NCI-H510A (cell line): ENCODE measurements at regions not wholly inside any gene's neighbourhood (a gene's known extent, or its start where the extent isn't known, plus 50 kb on each side); places are given as distances from the start of the nearest gene placed in this dataset.

Experiments used
- DNase-seq: peaks from one replicate; lab custom pipeline; 2025; lab: John Stamatoyannopoulos, UW

GRCh38 chr3:14307656-14308302, 94.6 kb upstream of the SLC6A6 start:
- no peak for DNase-seq

DNA sequence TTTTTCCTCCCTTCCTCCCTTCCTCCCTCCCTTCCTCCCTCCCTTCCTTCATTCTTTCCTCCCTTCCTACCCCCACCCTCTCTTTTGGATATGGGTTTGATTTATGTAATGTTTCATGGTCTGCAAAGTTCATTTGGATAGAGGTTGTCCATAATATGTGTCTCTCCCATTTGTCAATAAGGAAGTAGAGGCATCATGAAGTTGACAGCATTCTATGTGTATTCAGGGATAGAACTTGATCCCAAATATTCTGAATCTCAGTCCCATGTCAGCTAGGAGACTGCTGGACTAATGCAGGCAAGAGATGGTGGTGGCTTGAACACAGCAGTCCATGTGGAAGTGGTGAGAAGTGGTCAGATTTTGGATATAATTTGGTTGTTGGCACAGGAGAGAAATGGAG, 90.7 kb upstream of the SLC6A6 start:
- no peak for DNase-seq

GRCh38 chr3:14312375-14312774, 90.0 kb upstream of the SLC6A6 start:
- no peak for DNase-seq

DNA sequence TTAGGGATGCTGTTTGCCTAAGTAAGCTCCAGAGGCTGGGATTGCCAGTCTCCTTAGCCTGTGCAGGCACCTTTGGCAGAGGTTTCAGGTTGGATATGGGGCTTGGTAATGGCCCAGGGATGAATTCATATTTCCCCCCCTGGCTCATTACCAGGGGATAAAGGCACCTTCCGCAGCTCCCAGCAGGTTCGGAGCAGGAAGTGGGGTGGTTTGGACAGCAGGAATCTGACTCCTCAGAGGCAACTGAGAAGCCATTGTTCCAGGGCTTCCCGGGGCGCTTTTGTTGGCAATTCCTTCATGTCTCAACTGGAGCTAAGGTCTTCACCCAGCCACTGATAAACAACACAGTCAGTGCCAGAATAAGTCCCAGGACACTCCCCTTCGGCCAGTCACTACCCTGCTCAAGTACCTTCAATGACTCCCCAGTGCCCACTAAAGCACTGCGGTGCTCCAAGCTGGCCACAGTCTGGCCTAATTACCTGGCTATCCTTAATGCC, 85.3 kb upstream of the SLC6A6 start:
- DNase-seq = no peak

DNA sequence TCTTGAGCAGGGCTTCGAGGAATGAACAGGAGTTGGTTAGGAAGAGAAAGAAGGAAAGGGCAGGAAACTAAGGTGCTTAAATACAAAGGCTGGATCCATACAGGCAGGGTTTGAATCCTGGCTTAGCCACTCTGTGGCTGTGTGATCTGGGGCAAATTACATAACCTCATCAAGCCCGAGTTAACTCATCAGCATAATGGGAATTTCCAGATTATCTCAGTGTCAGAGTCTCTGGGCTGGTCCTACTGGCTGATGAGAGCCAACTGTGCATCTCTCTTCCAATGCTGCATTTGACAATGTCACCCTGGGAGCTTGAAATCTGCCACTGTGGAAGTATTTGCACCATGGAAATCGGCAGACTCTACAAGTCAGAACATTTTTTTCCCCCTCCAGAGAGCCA, 83.8 kb upstream of the SLC6A6 start:
- DNase-seq = no peak

DNA sequence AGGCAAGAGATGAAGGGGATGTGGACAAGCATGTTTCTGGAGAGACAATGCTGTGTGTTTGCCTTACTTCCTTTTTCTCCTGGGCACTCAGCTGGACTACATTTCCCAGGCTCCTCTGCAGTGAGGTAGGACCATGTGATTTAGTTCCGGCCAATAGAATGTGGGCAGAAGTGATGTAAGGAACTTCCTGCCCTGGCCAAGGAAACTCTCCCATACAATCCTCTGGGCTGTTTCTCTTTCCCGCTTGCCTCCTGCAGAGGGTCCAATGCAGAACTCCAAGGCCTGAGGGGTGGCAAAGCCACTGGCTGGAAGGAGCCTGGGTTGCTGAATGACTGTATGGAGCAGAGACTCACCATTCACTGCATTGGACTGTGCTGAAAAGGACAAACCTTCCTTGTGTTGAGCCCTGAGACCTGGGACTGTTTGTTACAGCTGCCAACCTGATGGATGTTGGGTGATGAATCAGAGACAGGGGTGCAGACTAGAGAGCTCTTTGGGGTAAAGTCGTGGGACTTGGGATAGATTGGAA, 82.7 kb upstream of the SLC6A6 start:
- DNase-seq = no peak

DNA sequence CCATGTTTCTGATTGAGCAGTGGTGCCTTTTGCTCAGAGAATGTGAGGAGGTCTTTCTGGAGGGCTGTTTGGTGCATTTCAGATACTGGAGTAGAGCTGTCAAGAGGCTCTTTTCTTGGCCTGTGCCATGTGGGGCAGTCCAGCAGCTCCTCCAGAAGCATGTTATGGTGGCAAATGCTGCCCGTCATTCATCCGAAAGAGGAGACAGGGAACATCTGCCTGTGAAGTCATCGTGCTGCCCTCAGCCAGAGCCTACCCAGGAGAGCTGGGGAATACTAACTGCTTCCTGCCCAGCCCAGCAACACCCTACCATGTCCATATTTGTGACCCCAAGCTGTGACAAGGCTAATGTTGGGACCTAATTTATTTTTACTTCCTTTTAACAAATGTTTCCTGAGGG, 82.2 kb upstream of the SLC6A6 start:
- no peak for DNase-seq

DNA sequence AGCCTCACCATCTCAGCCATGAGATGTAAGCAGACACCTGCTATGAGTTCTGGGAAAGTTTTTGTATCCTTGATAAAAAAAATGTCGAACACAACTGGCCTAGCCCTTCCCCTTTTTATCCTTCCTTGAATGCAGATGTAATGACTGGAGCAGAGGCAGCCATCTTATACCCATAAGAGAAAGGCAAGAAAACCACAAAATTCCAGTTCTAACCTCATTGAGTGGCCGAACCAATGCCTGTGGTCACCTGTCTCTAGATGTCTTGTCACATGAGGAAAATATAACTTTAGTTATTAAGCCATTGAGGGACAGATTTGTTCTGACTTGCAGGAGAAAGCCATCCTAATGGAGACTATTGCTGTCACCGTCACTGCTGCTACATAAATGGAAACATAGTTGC, 80.4 kb upstream of the SLC6A6 start:
- no peak for DNase-seq

DNA sequence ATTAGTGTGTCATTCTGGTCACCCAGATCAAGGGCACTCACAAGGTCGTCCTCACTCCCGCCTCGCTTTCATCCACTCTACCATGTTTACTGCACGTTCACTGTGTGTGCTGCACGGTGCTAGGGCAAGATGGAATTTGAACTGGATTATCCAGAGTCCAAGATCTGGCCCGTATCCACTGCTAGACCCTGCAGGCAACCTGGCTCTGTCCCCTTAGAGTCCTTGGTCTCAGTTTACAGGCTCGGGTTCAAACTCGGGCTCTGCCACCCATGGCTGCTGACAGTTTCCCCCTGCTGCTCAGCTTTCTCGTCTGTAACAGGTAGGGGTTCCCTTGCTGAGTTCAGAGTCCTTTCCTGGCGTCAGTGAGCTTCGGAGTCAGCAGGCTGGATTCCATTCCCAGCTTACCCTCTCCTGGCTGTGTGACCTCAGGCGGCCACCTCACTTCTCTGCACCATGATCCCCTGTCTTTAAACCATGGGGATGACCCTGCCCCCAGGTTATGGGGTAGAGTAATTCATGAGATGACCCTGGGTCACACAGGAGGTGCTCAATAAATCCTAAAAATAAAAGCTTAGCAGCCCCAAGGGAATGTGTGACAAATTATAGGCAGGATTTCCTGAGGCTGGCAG, 79.6 kb upstream of the SLC6A6 start:
- DNase-seq = no peak

GRCh38 chr3:14323401-14324223, 78.8 kb upstream of the SLC6A6 start:
- DNase-seq = no peak

GRCh38 chr3:14324224-14324944, 78.0 kb upstream of the SLC6A6 start:
- no peak for DNase-seq

DNA sequence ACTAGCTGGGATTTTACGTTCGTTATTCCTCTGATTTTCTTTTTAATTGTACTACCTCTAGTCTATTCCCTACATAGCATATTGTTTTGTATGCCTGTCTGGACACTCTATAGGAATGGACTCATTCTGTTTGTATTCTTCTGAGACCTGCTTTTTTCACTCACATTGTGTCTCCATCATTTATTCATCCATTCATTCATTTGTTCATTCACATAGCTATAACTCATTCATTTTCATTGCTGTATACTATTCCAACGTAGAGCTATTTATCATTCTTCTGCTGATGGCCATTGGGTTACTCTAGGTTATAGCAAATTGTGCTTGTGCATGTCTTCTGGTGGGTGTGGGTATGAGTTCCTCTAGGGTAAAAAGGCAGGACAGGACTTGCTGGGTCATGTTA, 74.0 kb upstream of the SLC6A6 start:
- DNase-seq = no peak

DNA sequence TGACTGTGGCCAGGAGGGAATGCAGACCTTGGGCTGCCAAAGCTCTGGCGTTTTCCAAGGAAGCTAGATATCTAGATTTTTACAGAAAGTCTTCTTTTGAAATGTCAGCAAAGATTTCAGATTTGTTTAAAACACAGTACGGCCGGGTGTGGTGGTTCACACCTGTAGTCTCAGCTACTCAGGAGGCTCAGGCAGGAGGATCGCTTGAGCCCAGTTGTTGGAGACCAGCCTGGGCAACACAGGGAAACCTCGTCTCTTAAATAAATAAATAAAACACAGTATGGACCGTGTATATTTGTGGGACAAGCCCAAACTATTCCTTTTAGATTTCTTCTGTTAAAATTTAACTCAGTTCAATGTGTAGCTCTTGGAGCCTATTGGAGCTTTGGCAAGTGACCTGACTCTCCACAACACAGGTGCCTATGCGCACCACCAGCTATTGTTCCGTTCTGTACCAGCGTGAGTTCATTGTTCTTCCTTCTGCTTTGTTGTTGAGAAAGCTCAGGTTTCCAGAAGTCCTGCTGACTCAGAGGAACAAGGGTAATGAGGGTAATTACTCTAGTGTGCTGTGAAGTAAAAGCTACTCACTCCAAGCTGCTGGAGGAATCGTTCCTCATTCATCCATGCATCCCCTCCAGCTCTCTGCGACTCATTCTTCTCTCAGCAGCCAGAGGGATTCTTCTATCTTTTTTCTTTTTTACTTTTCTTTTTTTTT, 73.1 kb upstream of the SLC6A6 start:
- peak; percentile 47 for DNase-seq

DNA sequence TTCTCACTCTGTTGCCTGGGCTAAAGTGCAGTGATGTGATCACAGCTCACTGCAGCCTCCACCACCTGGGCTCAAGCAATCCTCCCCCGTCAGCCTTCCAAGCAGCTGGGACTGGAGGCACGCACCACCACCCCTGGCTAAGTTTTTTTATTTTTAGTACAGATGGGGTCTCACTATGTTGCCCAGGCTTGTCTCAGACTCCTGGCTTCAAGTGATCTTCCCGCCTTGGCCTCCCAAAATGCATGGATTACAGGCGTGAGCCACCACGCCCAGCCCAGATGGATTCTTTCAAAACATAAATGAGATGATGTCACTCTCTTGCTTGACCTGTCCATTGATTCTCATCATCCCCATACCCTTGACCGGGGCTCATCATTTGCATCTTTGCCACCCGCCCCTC, 72.6 kb upstream of the SLC6A6 start:
- no peak for DNase-seq

GRCh38 chr3:14330508-14330907, 71.9 kb upstream of the SLC6A6 start:
- DNase-seq = no peak

GRCh38 chr3:14331251-14331650, 71.2 kb upstream of the SLC6A6 start:
- no peak for DNase-seq

GRCh38 chr3:14332392-14332791, 70.0 kb upstream of the SLC6A6 start:
- no peak for DNase-seq

DNA sequence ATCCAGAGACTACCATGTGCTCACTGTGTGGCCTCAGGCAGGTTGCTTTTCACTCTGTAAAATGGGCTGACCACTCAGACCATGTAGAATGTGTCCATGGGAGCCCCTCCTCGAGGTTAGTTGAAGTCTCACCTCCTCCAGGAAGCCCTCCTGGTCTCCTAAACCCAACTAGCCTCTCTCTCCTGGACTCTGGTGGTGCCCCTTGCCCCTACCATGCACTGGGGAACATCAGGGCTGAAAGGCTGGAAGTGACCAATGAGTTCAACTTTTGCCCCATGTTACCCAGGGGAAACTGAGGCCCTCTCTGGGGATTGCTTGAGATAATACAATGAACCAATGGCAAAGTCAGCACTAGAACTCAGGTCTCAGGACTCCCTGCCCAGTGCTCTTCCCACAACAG, 69.2 kb upstream of the SLC6A6 start:
- no peak for DNase-seq

- no peak for DNase-seq
These were observed 68.8 kb upstream of the SLC6A6 start for GRCh38 chr3:14333621-14334020.

GRCh38 chr3:14334136-14334535, 68.3 kb upstream of the SLC6A6 start:
- DNase-seq = no peak

DNA sequence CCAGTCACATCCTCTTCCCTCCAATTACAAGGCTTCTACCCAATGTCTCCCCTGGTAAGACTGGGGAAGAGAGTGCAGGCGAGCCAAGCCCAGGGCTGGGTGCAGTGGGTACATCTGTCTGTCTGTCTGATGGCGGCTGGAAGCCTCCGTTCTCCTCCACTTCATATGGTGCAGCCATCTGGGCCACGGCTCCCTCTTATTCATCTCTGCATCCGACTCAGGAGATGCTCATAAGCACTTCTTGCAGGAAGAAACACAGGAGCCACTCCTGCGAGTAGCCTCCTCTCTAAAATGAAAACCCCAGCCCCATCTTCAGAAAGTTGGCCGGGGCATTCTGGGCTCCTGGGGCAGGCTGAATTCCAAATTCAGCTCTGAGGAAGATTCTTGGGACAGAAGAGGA, 67.5 kb upstream of the SLC6A6 start:
- DNase-seq = no peak
